HG03442 (cell line): ENCODE measurements at regions not wholly inside any gene's neighbourhood (a gene's known extent, or its start where the extent isn't known, plus 50 kb on each side); places are given as distances from the start of the nearest gene placed in this dataset.

Experiments
- ATAC-seq: cut with Tn5 transposase; IDR thresholded peaks from one replicate; pipeline ENCODE4 v1.9.1; 2021; ENCODE audit warnings: mild to moderate bottlenecking, moderate library complexity; ENCODE audit not compliant: unreplicated experiment

GRCh38 chr7:45511721-45512597 lies 62.2 kb upstream of the ADCY1 start:
- ATAC-seq, result no peak

- ATAC-seq, result no peak
These were observed 59.2 kb upstream of the ADCY1 start for GRCh38 chr7:45514944-45515343.

GRCh38 chr7:45515346-45515745 lies 58.8 kb upstream of the ADCY1 start:
- ATAC-seq, result no peak
